ENCODE measurements at regions not wholly inside any gene's neighbourhood (a gene's known extent, or its start where the extent isn't known, plus 50 kb on each side); places are given as distances from the start of the nearest gene placed in this dataset.
"Not testable (repeated sequence)": the region's sequence is repeated elsewhere in the genome, so short reads cannot be mapped to it uniquely, and the experiment has no call there.

GRCh38 chr5:12578803-12579202 lies 674.6 kb upstream of the CTNND2 start:
- not testable (repeated sequence) for DNase-seq (ENCODE audit: low read depth in 2 of 2)

- DNase-seq (ENCODE audit: low read depth in 2 of 2): not testable (repeated sequence)
These were observed 672.7 kb upstream of the CTNND2 start for GRCh38 chr5:12576953-12577352.

DNA sequence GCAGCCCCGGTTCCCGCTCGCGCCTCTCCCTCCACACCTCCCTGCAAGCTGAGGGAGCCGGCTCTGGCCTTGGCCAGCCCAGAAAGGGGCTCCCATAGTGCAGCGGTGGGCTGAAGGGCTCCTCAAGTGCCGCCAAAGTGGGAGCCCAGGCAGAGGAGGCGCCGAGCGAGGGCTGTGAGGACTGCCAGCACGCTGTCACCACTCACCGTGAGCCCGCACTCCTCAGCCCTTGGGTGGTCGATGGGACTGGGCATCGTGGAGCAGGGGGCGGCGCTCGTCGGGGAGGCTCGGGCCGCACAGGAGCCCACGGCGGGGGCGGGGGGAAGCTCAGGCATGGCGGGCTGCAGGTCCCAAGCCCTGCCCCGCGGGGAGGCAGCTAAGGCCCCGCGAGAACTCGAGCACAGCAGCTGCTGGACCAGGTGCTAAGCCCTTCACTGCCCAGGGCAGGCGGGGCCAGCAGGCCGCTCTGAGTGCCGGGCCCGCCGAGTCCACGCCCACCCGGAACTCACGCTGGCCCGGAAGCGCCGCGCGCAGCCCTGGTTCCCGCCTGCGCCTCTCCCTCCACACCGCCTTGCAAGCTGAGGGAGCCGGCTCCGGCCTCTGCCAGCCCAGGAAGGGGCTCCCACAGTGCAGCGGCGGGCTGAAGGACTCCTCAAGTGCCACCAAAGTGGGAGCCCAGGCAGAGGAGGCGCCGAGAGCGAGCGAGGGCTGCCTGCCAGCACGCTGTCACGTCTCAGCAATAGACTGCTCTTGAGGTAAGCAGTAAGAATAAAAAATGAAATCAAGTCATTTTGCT lies 670.2 kb upstream of the CTNND2 start:
- DNase-seq (ENCODE audit: low read depth in 2 of 2): not testable (repeated sequence)

DNA sequence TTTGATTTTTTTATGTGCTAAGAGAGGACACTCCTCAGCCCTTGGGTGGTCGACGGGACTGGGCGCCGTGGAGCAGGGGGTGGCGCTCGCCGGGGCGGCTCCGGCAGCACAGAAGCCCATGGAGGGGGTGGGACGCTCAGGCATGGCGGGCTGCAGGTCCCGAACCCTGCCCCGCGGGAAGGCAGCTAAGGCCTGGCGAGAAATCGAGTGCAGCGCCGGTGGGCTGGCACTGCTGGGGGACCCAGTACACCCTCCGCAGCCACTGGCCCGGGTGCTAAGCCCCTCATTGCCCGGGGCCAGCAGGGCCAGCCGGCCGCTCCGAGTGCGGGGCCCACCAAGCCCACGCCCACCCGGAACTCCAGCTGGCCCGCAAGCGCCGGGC lies 669.7 kb upstream of the CTNND2 start:
- not testable (repeated sequence) for DNase-seq (ENCODE audit: low read depth in 2 of 2)

DNA sequence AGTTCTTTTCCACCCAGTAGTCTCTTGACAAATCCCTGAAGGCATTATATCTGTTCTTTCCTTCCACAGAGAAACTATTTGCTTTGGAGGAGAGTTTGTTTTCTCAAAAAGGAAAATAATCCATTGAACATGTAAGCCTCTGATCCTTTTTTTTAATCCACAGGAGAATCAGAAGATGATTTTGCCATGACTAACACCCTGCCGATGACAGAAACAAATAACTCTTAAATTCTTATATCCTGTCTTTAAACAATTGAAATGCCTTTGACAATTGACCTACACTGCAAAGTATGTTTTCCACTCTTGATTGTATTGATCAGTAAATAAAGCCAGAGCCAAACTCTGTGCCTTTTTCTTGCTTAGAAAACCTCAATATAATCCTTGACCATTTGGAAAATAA lies 666.4 kb upstream of the CTNND2 start:
- no peak for DNase-seq (ENCODE audit: low read depth in 2 of 2)

DNA sequence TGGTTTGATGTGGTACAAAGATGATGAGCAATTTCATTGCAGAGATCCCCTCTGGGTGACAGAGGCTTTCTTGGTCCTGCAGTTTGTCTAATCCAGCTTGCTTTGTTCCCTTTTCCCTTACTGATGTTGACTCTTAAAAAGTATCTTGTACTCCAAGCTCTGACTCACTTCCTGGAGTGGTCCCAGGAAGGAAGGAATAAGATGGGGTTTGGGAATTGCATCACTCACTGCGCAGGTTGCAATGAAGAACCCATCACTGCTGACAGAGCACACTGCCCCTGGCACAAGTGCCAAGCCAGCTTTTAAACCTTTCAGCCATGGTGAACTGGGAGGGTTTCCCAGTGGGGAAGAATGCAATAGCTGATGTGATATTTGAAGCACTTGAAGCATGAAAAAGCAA lies 662.2 kb upstream of the CTNND2 start:
- DNase-seq (ENCODE audit: low read depth in 2 of 2): no peak

- DNase-seq (ENCODE audit: low read depth in 2 of 2): no peak
These were observed 652.8 kb upstream of the CTNND2 start for GRCh38 chr5:12557012-12557411.

DNA sequence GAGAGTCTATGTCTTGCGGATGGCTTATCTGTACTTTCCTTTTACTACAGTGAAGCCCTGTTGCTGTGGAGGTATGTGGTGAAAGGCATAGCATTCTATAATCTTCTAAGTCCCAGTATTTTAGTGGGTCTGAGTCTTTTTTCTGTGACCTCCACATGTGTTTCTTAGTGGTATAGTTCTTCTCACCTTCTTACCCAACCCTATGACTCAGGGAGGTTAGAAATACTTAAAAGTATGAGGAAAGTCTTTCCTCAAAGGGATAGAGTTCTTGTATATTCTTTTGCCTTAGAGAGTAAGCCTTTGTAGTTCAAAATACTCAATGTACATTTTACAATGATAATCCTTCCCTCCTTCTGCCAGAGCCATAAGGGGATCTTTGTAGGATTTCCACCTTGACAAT lies 621.9 kb upstream of the CTNND2 start:
- DNase-seq (ENCODE audit: low read depth in 2 of 2): no peak

GRCh38 chr5:12522116-12522515 lies 617.9 kb upstream of the CTNND2 start:
- no peak for DNase-seq (ENCODE audit: low read depth in 2 of 2)

DNA sequence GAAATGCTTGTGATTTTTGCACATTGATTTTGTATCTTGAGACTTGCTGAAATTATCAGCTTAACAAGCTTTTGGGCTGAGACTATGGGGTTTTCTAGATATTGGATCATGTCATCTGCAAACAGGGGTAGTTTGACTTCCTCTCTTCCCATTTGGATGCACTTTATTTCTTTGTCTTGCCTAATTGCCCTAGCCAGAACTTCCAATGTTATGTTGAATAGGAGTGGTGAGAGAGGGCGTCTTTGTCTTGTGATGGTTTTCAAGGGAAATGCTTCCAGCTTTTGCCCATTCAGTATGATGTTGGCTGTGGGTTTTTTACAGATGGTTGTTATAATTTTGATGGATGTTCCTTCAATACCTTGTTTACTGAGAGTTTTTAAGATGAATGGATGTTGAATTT lies 600.7 kb upstream of the CTNND2 start:
- DNase-seq (ENCODE audit: low read depth in 2 of 2): not testable (repeated sequence)

GRCh38 chr5:12488161-12488560 lies 583.9 kb upstream of the CTNND2 start:
- DNase-seq (ENCODE audit: low read depth in 2 of 2): no peak

DNA sequence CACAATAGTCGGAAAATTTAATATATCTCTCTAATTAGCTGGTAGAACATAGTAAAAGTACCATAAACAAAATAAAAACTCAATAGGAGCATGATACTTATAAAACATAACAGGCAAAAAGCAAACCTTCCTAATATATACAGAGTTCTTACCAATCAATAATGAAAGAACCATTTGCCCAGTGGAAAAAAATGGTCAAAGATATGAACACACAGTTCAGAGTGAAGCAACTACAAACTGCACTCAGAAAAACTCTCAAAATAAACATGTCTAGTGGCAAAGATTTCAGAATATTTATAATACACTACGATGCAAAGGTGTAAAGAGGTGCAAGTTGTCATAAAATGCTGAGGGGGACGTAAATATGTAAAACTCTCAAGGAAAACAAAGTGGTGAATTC lies 576.2 kb upstream of the CTNND2 start:
- no peak for DNase-seq (ENCODE audit: low read depth in 2 of 2)

DNA sequence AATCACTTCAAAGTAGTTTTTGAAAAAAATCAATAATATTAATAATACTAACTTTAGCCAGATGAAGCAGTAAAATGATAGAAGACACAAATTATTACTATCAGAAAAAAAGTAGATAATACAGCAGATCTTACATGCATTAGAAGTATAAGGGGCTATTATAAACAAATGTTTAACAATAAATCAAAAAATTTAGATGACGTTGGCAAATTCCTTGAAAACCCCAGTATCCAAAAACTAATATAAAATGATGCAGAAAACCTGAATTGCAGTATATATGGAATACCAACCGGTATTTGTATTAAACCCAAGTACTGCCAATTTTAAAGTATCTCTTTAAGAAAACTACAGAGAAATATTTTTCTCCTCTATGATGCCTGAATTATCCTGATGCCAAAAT lies 573.3 kb upstream of the CTNND2 start:
- no peak for DNase-seq (ENCODE audit: low read depth in 2 of 2)

GRCh38 chr5:12467799-12468198 lies 563.6 kb upstream of the CTNND2 start:
- no peak for DNase-seq (ENCODE audit: low read depth in 2 of 2)

DNA sequence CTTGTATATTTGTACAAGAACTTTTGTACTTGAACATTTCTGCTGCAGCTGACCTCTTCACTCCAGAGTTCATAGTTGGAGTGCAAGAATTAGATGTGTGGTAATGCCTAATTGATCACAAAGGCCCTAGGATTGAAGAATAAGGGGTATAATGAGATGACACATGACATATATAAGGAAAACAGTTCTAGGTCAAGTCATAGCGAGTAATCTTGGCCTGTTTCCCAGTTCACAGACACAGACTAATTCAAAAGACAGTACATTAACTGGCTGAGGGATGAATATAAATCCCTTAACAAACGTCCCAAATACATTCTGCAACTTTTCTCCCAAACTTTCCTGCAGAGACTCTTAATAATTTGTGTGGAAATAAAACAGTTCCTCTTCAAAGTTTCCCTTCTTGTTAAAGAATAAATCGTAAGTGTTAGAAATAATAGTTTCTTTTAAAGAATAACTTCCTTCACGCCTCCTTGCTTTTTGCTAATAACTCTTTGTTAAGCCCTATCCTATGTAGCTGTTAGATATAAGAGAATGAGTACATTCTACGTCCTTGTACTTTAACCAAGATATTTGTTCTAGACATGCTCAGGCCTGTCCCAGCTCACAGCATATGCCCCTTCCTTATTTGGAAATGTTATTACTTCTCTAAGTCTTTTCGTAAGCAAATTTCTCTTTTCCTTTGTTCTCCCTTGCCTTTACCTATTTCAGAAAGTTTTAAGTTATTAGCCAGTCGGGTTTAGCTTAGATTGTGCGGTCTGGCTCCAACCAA lies 556.4 kb upstream of the CTNND2 start:
- DNase-seq (ENCODE audit: low read depth in 2 of 2): no peak

GRCh38 chr5:12459326-12459725 lies 555.1 kb upstream of the CTNND2 start:
- DNase-seq (ENCODE audit: low read depth in 2 of 2): no peak

- no peak for DNase-seq (ENCODE audit: low read depth in 2 of 2)
These were observed 514.8 kb upstream of the CTNND2 start for GRCh38 chr5:12419075-12419474.

DNA sequence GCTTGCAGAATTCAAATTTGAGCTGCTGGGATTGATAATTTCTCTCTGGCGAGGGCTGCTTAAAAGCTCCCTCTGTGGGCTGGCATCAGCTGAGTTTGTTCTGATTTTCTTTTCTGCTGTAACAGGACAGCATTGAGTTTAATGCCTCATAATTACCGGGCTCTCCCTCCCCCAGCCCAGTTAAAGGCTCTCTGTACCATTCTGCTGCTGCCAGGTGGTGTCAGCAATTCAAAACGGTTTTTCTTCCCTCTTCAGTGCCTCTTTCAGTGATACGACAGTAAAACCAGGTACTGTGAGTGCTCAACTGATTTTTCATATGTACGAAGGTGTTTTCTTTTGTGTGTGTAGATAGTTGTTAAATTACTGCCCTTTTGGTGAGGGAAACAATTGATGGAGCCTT lies 509.3 kb upstream of the CTNND2 start:
- no peak for DNase-seq (ENCODE audit: low read depth in 2 of 2)

- no peak for DNase-seq (ENCODE audit: low read depth in 2 of 2)
These were observed 508.8 kb upstream of the CTNND2 start for GRCh38 chr5:12413075-12413474.

DNA sequence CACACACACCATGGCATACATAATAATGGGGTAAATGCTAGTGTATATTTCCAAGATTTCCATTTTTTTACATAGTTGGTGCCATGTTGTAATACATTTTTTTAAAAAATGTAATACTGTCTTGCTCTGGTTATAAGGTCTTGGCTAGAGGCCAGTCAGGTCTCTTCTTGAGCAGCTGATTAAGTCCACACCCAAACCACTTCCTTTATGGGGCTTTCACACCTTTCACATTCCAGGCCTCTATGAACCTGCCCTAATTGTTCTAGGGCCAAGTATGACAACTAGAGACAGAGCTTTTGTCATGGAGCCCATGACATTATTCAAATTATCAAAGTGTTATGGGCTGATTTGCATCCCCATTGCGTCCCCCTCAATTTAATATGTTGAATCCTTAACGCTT lies 495.6 kb upstream of the CTNND2 start:
- DNase-seq (ENCODE audit: low read depth in 2 of 2): no peak

GRCh38 chr5:12392246-12392645 lies 488.0 kb upstream of the CTNND2 start:
- DNase-seq (ENCODE audit: low read depth in 2 of 2): no peak

GRCh38 chr5:12385095-12385494 lies 480.8 kb upstream of the CTNND2 start:
- no peak for DNase-seq (ENCODE audit: low read depth in 2 of 2)

DNA sequence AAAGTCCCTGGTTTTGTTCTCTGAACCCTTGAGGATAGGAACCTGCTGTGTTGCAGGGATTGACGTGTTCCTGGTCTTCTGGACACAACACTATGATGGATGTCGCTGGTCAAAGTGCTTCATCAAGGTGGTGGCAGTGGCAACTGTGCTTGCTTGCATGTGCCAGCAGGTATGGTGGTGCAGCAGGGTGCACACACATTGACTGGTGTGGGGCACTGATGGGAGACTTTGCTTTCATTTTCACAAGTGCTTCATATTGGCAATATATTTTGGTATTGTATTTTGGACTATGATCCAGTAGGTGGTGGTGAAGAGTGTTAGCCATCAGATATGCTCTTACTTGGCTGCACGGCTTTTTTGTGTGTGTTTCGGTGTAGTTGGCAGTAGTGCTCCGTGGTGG lies 479.8 kb upstream of the CTNND2 start:
- DNase-seq (ENCODE audit: low read depth in 2 of 2): no peak

Data from dermis microvascular lymphatic vessel endothelial cell (primary cell).